ENCODE measurements at regions not wholly inside any gene's neighbourhood (a gene's known extent, or its start where the extent isn't known, plus 50 kb on each side); places are given as distances from the start of the nearest gene placed in this dataset.
A peak's percentile ranks its signal among the peaks of the same experiment; 100 is the strongest.

GRCh38 chr16:66131895-66132294, 234.6 kb upstream of the CDH5 start:
- peaks cover 48% of the 10 kb centered on the region for H3K4me1 ChIP-seq (ENCODE audit: control insufficient read depth, extremely low read depth, insufficient read depth, low read length)
- no peak overlapping the region for H3K4me3 ChIP-seq (replicated peaks in 1 of 4; ENCODE audit: control extremely low read depth in 1 of 4, insufficient read depth in 1 of 4, low read depth in 3 of 4, low read length in 4 of 4)
- H3K36me3 ChIP-seq (ENCODE audit: control insufficient read depth, insufficient read depth, low read length): no peaks in the 10 kb centered on the region
- peak overlapping the region; percentile 1 for H3K27ac ChIP-seq (ENCODE audit: insufficient read depth, low read length)
- no peaks in the 10 kb centered on the region for H3K27me3 ChIP-seq (ENCODE audit: control insufficient read depth, insufficient read depth, low read length)
- TF ChIP-seq EZH2 (IDR thresholded peaks at IDR 0.05; ENCODE audit: low read length, missing control alignments) (no peak), CTCF (conservative IDR thresholded peaks at IDR 0.05 in 1 of 2, IDR thresholded peaks at IDR 0.05 in 1 of 2; ENCODE audit: low read depth in 1 of 2, low read length in 2 of 2) (no peak)
- H2AFZ ChIP-seq (ENCODE audit: low read length): no peak overlapping the region
- DNase-seq (ENCODE audit: low read depth in 2 of 2): peak; percentile 64 to 74
- H3K4me2 ChIP-seq (ENCODE audit: extremely low read depth, insufficient read depth, low read length): peak overlapping the region; percentile 40
- no peaks in the 10 kb centered on the region for H4K20me1 ChIP-seq (ENCODE audit: control insufficient read depth, extremely low read depth, insufficient read depth, low read length)
- H3K9me3 ChIP-seq (ENCODE audit: control insufficient read depth, insufficient read depth, low read depth, low read length): no peaks in the 10 kb centered on the region
- H3K9ac ChIP-seq (ENCODE audit: insufficient read depth, low read length): no peak overlapping the region
- H3K79me2 ChIP-seq (ENCODE audit: control insufficient read depth, insufficient read depth, low read length): no peaks in the 10 kb centered on the region

GRCh38 chr16:66131156-66131807, 235.2 kb upstream of the CDH5 start:
- Histone ChIP-seq H3K9me3 (ENCODE audit: control insufficient read depth, insufficient read depth, low read depth, low read length) (no peaks in the 10 kb centered on the region), H3K36me3 (ENCODE audit: control insufficient read depth, insufficient read depth, low read length) (no peaks in the 10 kb centered on the region), H3K4me3 (replicated peaks in 1 of 4; ENCODE audit: control extremely low read depth in 1 of 4, insufficient read depth in 1 of 4, low read depth in 3 of 4, low read length in 4 of 4) (no peak overlapping the region), H4K20me1 (ENCODE audit: control insufficient read depth, extremely low read depth, insufficient read depth, low read length) (no peaks in the 10 kb centered on the region), H3K79me2 (ENCODE audit: control insufficient read depth, insufficient read depth, low read length) (no peaks in the 10 kb centered on the region), H3K27ac (ENCODE audit: insufficient read depth, low read length) (peak overlapping the region; percentile 1), H3K4me2 (ENCODE audit: extremely low read depth, insufficient read depth, low read length) (peak overlapping the region; percentile 17), H2AFZ (ENCODE audit: low read length) (no peak overlapping the region), H3K9ac (ENCODE audit: insufficient read depth, low read length) (no peak overlapping the region), H3K27me3 (ENCODE audit: control insufficient read depth, insufficient read depth, low read length) (no peaks in the 10 kb centered on the region), H3K4me1 (ENCODE audit: control insufficient read depth, extremely low read depth, insufficient read depth, low read length) (peaks cover 49% of the 10 kb centered on the region)
- TF ChIP-seq CTCF (conservative IDR thresholded peaks at IDR 0.05 in 1 of 2, IDR thresholded peaks at IDR 0.05 in 1 of 2; ENCODE audit: low read depth in 1 of 2, low read length in 2 of 2): no peak
- no peak for TF ChIP-seq EZH2 (IDR thresholded peaks at IDR 0.05; ENCODE audit: low read length, missing control alignments)
- peak in 1 of 2 donors; percentile 87 for DNase-seq (ENCODE audit: low read depth in 2 of 2)

GRCh38 chr16:66130296-66130905, 236.1 kb upstream of the CDH5 start:
- no peaks in the 10 kb centered on the region for H3K27me3 ChIP-seq (ENCODE audit: control insufficient read depth, insufficient read depth, low read length)
- no peak overlapping the region for H3K4me3 ChIP-seq (replicated peaks in 1 of 4; ENCODE audit: control extremely low read depth in 1 of 4, insufficient read depth in 1 of 4, low read depth in 3 of 4, low read length in 4 of 4)
- no peak for TF ChIP-seq EZH2 (IDR thresholded peaks at IDR 0.05; ENCODE audit: low read length, missing control alignments)
- no peak for TF ChIP-seq CTCF (conservative IDR thresholded peaks at IDR 0.05 in 1 of 2, IDR thresholded peaks at IDR 0.05 in 1 of 2; ENCODE audit: low read depth in 1 of 2, low read length in 2 of 2)
- H3K79me2 ChIP-seq (ENCODE audit: control insufficient read depth, insufficient read depth, low read length): no peaks in the 10 kb centered on the region
- no peaks in the 10 kb centered on the region for H3K9me3 ChIP-seq (ENCODE audit: control insufficient read depth, insufficient read depth, low read depth, low read length)
- H2AFZ ChIP-seq (ENCODE audit: low read length): no peak overlapping the region
- peak overlapping the region; percentile 58 for H3K27ac ChIP-seq (ENCODE audit: insufficient read depth, low read length)
- H3K4me2 ChIP-seq (ENCODE audit: extremely low read depth, insufficient read depth, low read length): no peak overlapping the region
- no peaks in the 10 kb centered on the region for H4K20me1 ChIP-seq (ENCODE audit: control insufficient read depth, extremely low read depth, insufficient read depth, low read length)
- no peaks in the 10 kb centered on the region for H3K36me3 ChIP-seq (ENCODE audit: control insufficient read depth, insufficient read depth, low read length)
- peaks cover 46% of the 10 kb centered on the region for H3K4me1 ChIP-seq (ENCODE audit: control insufficient read depth, extremely low read depth, insufficient read depth, low read length)
- H3K9ac ChIP-seq (ENCODE audit: insufficient read depth, low read length): no peak overlapping the region
- peak; percentile 82 to 95 for DNase-seq (ENCODE audit: low read depth in 2 of 2)
